GM13976 (cell line): ENCODE measurements at regions not wholly inside any gene's neighbourhood (a gene's known extent, or its start where the extent isn't known, plus 50 kb on each side); places are given as distances from the start of the nearest gene placed in this dataset.

Experiments
- DNase-seq: peaks from one replicate; pipeline ENCODE4 v3.0.0; 2012; ENCODE audit warnings: low spot score
- in situ Hi-C: fragments of 300-500 bp; cut with MboI; formaldehyde crosslinking; loops from one replicate; pipeline ENCODE4 v1.12.0; 2022; ENCODE audit warnings: low sequenced_read_pairs, mixed read lengths, inconsistent platforms; ENCODE audit not compliant: unreplicated experiment
- TF ChIP-seq, protein P1 (sequence below): IDR thresholded peaks from 2 replicates; pipeline ENCODE4 v1.5.1; 2012; ENCODE audit warnings: borderline replicate concordance, mild to moderate bottlenecking; ENCODE audit not compliant: insufficient read depth; ENCODE audit errors: extremely low read depth, missing control alignments, control extremely low read depth

DNA sequence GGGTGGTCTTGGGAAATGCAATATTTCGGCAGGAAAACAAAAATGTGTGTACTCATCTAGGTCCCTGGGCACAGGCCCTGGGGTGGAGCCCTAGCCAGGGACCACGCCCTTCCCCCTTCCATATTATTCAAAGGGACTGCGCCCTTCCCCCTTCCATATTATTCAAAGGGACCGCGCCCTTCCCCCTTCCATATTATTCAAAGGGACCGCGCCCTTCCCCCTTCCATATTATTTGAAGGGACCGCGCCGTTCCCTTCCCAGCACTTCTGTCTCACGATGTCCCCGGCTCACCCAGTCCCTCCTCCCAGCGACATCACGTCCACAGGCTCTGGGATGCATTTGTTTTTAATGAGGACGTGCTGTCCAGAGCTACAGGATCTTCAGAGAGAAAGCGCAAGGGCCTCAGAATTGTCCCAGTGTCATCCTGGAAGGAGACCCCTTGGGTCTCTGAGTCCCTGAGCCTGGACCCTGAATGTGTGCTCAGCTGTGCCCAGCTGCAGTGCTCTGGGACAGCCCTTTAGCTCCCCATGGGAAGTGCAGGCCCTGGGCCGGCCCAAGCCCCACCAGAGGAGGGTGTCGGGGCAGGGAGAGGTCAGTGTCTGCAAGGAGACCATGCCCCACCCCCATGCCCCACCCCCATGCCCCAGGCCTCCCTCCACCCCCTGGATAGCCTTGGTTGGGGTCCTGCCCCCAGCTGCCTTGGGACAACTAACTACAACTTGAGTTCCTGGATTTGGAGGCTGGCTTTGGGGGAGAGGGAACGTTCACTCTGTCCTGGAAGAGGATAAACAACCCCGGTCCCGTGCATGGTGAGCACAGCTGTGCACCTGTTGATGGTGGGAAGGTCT, 810.0 kb downstream of the BRD1 start:
- TF ChIP-seq, protein P1, sequence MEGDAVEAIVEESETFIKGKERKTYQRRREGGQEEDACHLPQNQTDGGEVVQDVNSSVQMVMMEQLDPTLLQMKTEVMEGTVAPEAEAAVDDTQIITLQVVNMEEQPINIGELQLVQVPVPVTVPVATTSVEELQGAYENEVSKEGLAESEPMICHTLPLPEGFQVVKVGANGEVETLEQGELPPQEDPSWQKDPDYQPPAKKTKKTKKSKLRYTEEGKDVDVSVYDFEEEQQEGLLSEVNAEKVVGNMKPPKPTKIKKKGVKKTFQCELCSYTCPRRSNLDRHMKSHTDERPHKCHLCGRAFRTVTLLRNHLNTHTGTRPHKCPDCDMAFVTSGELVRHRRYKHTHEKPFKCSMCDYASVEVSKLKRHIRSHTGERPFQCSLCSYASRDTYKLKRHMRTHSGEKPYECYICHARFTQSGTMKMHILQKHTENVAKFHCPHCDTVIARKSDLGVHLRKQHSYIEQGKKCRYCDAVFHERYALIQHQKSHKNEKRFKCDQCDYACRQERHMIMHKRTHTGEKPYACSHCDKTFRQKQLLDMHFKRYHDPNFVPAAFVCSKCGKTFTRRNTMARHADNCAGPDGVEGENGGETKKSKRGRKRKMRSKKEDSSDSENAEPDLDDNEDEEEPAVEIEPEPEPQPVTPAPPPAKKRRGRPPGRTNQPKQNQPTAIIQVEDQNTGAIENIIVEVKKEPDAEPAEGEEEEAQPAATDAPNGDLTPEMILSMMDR = no peak
- in situ Hi-C loops = no loop called here
- DNase-seq = no peak

DNA sequence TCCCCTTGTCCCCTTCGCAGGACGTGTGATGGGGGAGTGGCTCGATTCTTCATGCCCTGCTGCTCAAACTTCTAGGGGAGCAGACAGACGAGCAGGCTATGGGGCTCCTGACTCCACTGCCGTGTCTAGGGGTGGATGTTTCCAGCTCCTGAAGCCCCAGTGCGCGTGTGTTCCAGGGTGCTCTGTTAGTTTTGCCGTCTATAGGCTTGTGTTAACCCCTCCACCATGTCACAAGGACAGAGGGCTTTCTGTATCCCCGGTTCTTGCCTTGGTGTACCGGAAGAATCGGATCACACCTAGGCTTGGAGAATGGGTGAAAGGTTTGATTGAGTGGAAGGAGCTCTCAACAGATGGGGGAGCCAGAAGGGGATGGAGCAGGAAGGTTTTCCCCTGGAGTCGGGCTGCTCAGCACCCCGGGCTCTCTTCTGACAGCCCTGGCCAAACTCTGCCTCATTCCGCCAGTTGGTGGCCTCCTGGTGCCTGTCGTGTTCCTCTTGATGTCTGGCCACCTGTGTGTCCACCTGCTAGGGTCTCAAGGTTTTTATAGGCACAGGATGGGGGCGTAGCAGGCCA, 810.7 kb downstream of the BRD1 start:
- TF ChIP-seq, protein P1 = no peak
- in situ Hi-C loops = no loop called here
- no peak for DNase-seq

DNA sequence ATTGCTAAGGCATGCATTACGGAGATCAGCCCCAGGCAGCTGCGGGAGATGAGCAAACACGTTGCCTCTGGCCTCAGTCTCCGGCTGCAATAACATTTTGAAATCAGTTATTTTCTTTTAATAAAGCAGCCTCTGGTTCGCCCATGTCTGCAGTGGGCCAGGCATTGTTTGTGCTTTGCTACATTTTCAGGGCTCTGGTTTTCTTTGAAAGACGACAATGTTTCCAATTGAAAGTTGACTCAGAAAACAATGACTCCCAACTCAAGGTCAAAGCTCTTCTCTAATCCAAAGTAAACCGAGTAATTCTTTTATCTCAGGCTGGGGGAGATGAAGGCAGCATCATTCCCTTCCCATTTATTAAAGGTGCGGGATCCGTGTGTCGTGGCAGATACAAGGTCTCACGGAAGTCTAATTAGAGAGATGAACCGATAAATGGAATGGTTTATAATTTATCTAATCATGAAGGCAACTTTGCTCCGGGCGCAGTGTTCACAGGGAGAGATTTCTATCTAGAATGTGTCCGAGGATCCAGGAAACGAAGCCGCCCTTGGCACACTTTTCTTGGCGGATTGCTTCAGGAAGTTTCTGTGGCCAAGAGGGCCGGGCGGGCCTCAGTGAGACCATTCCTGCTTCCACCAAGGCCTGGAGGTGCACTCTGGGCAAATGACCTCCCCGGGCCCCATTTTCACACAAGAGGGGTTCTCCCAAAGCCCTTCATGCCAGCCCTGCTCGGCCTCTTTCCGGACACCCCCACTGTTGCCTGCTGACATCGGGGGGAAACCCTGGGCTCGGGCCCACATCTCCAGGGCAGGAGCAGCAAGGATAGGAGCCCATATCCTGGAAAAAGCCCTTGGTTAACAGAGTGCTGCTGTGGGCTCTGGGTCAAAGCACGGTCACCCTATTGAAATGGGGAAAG, 811.4 kb downstream of the BRD1 start:
- no peak for DNase-seq
- TF ChIP-seq, protein P1 = no peak
- in situ Hi-C loops = no loop called here

DNA sequence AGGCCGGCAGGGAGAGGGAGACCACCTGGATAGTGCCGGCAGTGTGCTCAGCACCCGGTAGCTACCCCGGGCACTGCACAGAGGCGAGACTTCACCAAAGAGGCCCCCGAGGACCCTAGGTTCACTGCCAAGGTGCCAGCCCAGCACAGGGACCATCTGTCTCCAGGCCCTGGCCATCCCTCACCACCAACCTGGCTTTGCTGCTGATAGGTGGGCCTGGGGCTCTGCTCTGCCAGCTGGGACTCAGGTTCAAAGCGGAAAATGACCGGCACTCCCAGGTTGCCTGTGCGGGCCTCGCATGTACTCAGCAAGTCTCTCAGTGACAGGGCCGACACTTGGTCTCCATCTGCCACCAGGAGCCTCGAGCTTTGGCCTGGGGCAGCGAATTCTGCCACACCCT, 812.2 kb downstream of the BRD1 start:
- no peak for DNase-seq
- in situ Hi-C loops = no loop called here
- TF ChIP-seq, protein P1 = no peak

DNA sequence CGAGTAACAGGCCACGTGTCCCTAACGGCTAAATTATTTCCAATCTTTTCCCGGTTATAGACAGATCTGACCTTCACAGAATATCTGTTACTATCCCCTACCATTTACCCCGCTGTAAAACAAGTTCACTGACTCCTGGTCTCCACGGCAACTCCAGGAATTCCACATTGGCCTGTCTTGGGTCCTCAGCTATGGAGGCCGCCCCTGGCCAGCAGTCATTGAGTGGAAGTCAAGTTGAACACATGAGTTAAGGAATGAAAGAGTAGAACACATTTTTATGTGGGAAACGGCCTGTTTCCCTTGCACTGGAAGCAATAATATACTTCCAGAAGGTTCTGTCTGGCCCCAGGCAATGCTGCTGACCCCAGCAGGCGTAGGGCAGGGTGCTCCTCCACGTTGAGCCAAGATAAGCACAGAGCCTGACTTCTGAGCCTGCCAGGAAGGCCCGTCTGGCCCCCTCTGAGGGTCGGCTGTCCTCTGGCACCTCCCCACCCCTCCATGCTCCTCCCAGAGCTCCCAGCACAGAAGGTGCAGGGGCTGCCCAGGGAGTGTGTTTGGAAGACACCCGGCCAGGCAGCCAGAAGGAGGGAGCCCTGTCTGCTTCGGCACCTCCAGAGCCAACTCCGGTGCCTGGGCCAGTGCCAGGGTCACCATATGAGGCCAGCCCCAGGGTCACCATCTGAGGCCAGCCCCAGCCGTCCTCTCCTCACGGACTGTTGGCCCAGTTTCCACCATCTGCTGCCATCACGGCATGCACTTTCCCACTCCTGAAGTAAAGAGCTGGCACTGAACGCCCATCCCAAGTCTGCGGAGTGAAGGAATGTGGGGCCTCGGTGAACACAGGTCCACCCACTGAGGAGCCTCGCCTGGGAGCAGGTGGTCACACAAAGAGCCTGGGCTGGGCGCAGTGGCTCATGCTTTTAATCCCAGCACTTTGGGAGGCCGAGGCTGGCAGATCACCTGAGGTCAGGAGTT, 813.2 kb downstream of the BRD1 start:
- in situ Hi-C loops = no loop called here
- TF ChIP-seq, protein P1 = no peak

More for the DNA sequence above, 813.2 kb downstream of the BRD1 start:
- no peak for DNase-seq
